SU-DHL-6 (cell line): ENCODE measurements at regions not wholly inside any gene's neighbourhood (a gene's known extent, or its start where the extent isn't known, plus 50 kb on each side); places are given as distances from the start of the nearest gene placed in this dataset.

ENCODE experiments used
- EZH2phosphoT487 ChIP-seq: fragments of 200-600 bp; sonication (generic), shearing (Covaris generic); conservative IDR thresholded peaks from 2 replicates; pipeline ENCODE4 v1.6.1; 2018; ENCODE audit warnings: mild to moderate bottlenecking, antibody characterized with exemption, low read length, moderate library complexity, mixed read lengths
- TF ChIP-seq, protein P1 (sequence below): fragments of 200-600 bp; sonication (generic); IDR thresholded peaks from one replicate; pipeline ENCODE4 v1.5.1; 2017; ENCODE audit warnings: antibody characterized with exemption, mild to moderate bottlenecking, low read length, moderate library complexity; ENCODE audit not compliant: insufficient read depth, poor library complexity, severe bottlenecking

DNA sequence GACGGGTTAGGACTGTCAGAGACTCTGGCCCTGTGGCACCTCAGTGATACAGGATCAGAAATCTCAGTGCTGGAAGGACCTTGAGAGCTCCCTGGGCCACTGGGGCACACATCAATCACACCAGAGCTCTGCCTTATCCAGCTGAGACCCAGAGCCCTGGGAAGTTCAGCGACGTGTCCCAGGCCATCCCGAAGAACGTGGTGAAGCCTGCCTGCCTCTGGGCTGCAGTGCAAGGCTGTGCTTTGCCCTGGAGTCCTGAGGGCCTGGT lies 79.8 kb upstream of the MGMT start:
- TF ChIP-seq, protein P1, sequence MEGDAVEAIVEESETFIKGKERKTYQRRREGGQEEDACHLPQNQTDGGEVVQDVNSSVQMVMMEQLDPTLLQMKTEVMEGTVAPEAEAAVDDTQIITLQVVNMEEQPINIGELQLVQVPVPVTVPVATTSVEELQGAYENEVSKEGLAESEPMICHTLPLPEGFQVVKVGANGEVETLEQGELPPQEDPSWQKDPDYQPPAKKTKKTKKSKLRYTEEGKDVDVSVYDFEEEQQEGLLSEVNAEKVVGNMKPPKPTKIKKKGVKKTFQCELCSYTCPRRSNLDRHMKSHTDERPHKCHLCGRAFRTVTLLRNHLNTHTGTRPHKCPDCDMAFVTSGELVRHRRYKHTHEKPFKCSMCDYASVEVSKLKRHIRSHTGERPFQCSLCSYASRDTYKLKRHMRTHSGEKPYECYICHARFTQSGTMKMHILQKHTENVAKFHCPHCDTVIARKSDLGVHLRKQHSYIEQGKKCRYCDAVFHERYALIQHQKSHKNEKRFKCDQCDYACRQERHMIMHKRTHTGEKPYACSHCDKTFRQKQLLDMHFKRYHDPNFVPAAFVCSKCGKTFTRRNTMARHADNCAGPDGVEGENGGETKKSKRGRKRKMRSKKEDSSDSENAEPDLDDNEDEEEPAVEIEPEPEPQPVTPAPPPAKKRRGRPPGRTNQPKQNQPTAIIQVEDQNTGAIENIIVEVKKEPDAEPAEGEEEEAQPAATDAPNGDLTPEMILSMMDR, result no peak
- no peak for TF ChIP-seq EZH2phosphoT487
